ENCODE measurements at regions not wholly inside any gene's neighbourhood (a gene's known extent, or its start where the extent isn't known, plus 50 kb on each side); places are given as distances from the start of the nearest gene placed in this dataset.

GRCh38 chr1:5615076-5615475 is 377.1 kb downstream of the NPHP4 start:
- Histone ChIP-seq H3K27me3 (peaks cover 0 to 19% (median 7%) of the 10 kb centered on the region in 3 donors), H3K27ac (no peak overlapping the region), H3K4me3 (no peak overlapping the region), H3K36me3 (no peaks in the 10 kb centered on the region), H3K9me3 (no peaks in the 10 kb centered on the region), H3K4me1 (no peaks in the 10 kb centered on the region)
- in situ Hi-C loops (cut with MboI; ENCODE audit: low sequenced_read_pairs in 4 of 4): no loop called here
- DNase-seq (no peak), ATAC-seq (no peak)
- TF ChIP-seq CTCF (IDR thresholded peaks at IDR 0.05 in 4 of 5, conservative IDR thresholded peaks at IDR 0.05 in 1 of 5): no peak
- TF ChIP-seq POLR2A (IDR thresholded peaks at IDR 0.05): no peak
- intact Hi-C loops (cut with DNase I; ENCODE audit: low total_unique reads): no loop called here

GRCh38 chr1:5613900-5614299 is 378.3 kb downstream of the NPHP4 start:
- in situ Hi-C loops (cut with MboI; ENCODE audit: low sequenced_read_pairs in 4 of 4) (no loop called here), intact Hi-C loops (cut with DNase I; ENCODE audit: low total_unique reads) (no loop called here)
- H3K36me3 ChIP-seq: no peaks in the 10 kb centered on the region
- DNase-seq (no peak), ATAC-seq (no peak)
- H3K4me3 ChIP-seq: no peak overlapping the region
- TF ChIP-seq POLR2A (IDR thresholded peaks at IDR 0.05): no peak
- TF ChIP-seq CTCF (IDR thresholded peaks at IDR 0.05 in 4 of 5, conservative IDR thresholded peaks at IDR 0.05 in 1 of 5): no peak
- no peaks in the 10 kb centered on the region for H3K4me1 ChIP-seq
- H3K27ac ChIP-seq: no peak overlapping the region
- H3K9me3 ChIP-seq: no peaks in the 10 kb centered on the region
- H3K27me3 ChIP-seq: peaks cover 0 to 19% (median 7%) of the 10 kb centered on the region in 3 donors

- Histone ChIP-seq H3K4me1 (no peaks in the 10 kb centered on the region), H3K9me3 (no peaks in the 10 kb centered on the region), H3K36me3 (no peaks in the 10 kb centered on the region), H3K27me3 (peaks cover 0 to 9% (median 0%) of the 10 kb centered on the region in 3 donors), H3K4me3 (no peak overlapping the region), H3K27ac (no peak overlapping the region)
- DNase-seq (peak in 1 of 2 donors; percentile 28), ATAC-seq (no peak)
- intact Hi-C loops (cut with DNase I; ENCODE audit: low total_unique reads): no loop called here
- in situ Hi-C loops (cut with MboI; ENCODE audit: low sequenced_read_pairs in 4 of 4): no loop called here
- TF ChIP-seq POLR2A (IDR thresholded peaks at IDR 0.05) (no peak), CTCF (IDR thresholded peaks at IDR 0.05 in 4 of 5, conservative IDR thresholded peaks at IDR 0.05 in 1 of 5) (no peak)
Measured at GRCh38 chr1:5611851-5612250, 380.4 kb downstream of the NPHP4 start.

- in situ Hi-C loops (cut with MboI; ENCODE audit: low sequenced_read_pairs in 4 of 4): no loop called here
- ATAC-seq: peak in 1 of 2 donors; percentile 53
Measured at GRCh38 chr1:5611431-5611830, 380.8 kb downstream of the NPHP4 start.

More at GRCh38 chr1:5611431-5611830, 380.8 kb downstream of the NPHP4 start:
- H3K9me3 ChIP-seq: no peaks in the 10 kb centered on the region
- TF ChIP-seq POLR2A (IDR thresholded peaks at IDR 0.05): no peak
- no peak for TF ChIP-seq CTCF (IDR thresholded peaks at IDR 0.05 in 4 of 5, conservative IDR thresholded peaks at IDR 0.05 in 1 of 5)
- no peaks in the 10 kb centered on the region for H3K4me1 ChIP-seq
- H3K36me3 ChIP-seq: no peaks in the 10 kb centered on the region
- H3K27me3 ChIP-seq: peaks cover 0 to 7% (median 0%) of the 10 kb centered on the region in 3 donors
- DNase-seq: no peak
- intact Hi-C loops (cut with DNase I; ENCODE audit: low total_unique reads): no loop called here
- H3K4me3 ChIP-seq: no peak overlapping the region
- no peak overlapping the region for H3K27ac ChIP-seq

All from gastrocnemius medialis (tissue), 4 donors.